HG03442 (cell line): ENCODE measurements at regions not wholly inside any gene's neighbourhood (a gene's known extent, or its start where the extent isn't known, plus 50 kb on each side); places are given as distances from the start of the nearest gene placed in this dataset.
"Not testable (repeated sequence)": the region's sequence is repeated elsewhere in the genome, so short reads cannot be mapped to it uniquely, and the experiment has no call there.

Source experiments
- ATAC-seq: cut with Tn5 transposase; IDR thresholded peaks from one replicate; pipeline ENCODE4 v1.9.1; 2021; ENCODE audit warnings: mild to moderate bottlenecking, moderate library complexity; ENCODE audit not compliant: unreplicated experiment

- ATAC-seq, result no peak
Observed at GRCh38 chr16:76800196-76800595, 390.8 kb upstream of the MON1B start.

DNA sequence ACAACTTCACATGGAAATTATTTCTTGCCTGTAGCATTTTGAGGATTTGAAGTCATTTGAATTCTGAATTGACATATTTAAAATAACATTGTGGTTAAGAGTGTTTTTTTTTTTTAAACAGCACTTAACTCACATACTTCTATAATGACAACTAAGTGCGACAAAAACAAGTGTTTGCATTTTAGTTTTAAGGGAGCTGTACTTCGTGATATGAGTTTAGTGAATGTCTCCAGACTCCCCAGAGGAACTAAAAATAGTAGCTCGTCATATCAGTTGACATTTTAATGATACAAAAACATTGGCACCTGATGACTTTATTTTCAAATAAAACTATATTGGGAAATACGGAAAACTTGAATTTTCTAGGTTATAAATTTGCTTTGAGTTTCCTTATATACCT is 389.6 kb upstream of the MON1B start:
- no peak for ATAC-seq

- ATAC-seq, result no peak
Observed at GRCh38 chr16:76816475-76816874, 374.5 kb upstream of the MON1B start.

DNA sequence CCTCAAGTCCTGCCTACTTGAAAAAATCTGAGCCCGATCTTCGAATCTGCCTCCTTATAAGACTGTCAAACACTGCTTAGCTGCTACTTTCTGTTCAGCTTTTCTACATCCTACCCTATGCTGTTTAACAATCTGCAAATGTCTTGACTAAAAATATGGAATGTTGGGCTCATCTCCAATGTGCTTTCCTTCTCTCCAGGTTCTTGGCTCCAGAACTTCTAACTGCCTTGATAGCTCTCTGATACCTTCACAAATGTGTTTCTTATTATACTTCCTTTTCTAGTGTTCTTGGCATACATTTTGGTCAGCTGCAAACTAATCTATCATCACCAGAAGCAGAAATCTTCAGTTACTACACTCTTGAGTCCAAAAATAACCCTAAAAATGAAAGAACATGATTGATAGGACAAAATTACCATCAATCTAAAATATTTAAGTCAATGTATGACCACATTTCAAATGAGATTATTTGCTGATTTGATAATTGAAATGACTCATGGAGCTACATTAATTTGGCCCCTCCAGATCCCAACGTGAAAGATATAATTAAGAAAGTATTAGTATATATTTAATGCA is 372.3 kb upstream of the MON1B start:
- ATAC-seq, result no peak

DNA sequence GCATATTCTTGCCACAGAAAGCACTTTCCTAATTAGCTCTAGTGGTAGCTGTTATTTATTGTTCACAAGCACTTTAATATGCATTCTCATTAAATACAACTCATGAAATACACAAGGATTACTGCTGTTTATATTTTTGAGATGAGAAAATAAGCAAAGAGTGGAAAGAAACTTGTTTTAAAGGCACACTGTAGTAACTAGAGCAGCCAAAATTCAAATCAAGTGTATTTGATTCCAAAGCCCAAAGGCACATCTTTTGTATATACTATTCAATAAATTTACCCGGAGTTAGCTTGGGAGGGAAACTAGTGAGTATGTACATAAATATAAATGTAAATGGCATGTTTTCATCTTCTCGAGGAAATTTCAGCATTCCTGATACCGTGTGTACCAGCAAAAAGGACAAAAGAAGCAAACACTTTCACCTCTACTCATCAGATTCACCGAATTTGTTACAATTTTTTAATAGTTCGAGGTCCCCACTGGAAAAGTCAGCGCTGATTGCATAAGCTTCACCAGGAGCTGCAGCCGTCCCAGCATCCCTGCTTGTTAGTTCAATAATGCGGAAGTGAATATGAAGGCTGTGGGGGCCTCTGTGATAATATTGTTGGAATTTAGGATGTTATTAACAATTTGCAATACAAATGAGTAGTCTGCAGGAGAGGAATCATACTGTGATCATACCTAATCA is 371.6 kb upstream of the MON1B start:
- ATAC-seq, result no peak

DNA sequence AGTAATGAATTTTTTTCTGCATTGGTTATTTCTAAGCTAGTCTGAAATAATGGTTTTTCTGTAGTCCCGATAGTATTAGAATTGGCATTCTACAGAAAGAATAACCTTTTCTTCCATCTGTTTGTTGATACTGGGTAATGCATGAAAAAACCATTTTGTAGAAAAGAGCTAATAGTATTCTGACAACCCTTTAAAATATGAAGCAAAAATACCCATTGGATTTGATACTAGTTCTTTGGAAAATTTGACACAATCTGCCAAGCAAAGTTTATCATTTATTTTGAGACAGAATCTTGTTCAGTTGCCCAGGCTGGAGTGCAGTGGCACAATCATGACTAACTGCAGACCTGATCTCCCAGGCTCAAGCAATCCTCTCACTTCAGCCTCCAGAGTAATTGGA is 366.8 kb upstream of the MON1B start:
- no peak for ATAC-seq

- ATAC-seq, result no peak
Observed at GRCh38 chr16:76824791-76825190, 366.2 kb upstream of the MON1B start.

- ATAC-seq, result no peak
Observed at GRCh38 chr16:76835339-76835738, 355.7 kb upstream of the MON1B start.

DNA sequence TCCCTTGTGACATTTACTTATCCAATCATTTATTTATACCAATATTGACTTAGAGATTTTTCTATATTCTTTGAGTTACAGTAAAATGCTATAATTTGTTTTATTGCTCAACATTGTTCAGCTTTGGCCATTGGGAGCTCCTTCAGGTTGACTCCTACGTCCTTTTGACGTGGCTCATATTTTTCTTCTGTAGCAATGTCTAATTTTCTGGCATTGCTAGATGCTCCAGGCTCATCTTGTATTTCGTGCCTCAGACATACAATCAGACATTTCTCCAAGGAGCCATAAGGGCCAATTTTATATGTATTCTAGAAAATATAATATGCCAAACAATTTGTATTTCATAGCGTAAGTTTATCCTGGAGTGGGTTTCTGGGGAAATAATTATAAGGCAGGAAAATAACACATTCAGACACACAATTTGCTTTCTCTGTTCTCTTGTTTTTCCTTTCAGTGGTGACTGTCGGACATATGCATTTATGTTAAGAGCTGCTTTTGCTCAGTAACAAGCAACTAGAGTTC is 355.1 kb upstream of the MON1B start:
- ATAC-seq, result no peak

- no peak for ATAC-seq
Observed at GRCh38 chr16:76837872-76838271, 353.1 kb upstream of the MON1B start.

GRCh38 chr16:76854234-76854633 is 336.8 kb upstream of the MON1B start:
- ATAC-seq, result no peak

DNA sequence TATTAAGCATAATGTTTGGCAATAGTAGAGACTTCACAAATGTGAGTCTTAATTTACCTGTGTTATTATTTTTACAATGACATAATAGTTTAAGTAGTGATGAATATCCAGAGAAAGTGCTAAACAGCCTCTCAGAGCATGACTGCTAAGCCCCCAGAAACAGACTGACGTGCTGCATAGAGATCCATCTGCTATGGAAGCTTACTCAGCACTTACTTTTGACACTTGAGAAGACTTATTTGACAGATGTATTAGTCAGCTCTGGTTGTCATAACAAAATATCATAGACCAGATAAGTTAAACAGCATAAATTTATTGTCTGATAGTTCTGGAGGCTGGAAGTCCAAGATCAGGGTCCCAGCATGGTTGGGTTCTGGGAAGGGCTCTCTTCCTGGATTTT is 334.9 kb upstream of the MON1B start:
- no peak for ATAC-seq

- ATAC-seq, result no peak
Observed at GRCh38 chr16:76857402-76857801, 333.6 kb upstream of the MON1B start.

- ATAC-seq, result no peak
Observed at GRCh38 chr16:76862901-76863300, 328.1 kb upstream of the MON1B start.

GRCh38 chr16:76866994-76867393 is 324.0 kb upstream of the MON1B start:
- ATAC-seq, result no peak

GRCh38 chr16:76875898-76876297 is 315.1 kb upstream of the MON1B start:
- no peak for ATAC-seq

- ATAC-seq, result no peak
Observed at GRCh38 chr16:76879420-76879819, 311.6 kb upstream of the MON1B start.

DNA sequence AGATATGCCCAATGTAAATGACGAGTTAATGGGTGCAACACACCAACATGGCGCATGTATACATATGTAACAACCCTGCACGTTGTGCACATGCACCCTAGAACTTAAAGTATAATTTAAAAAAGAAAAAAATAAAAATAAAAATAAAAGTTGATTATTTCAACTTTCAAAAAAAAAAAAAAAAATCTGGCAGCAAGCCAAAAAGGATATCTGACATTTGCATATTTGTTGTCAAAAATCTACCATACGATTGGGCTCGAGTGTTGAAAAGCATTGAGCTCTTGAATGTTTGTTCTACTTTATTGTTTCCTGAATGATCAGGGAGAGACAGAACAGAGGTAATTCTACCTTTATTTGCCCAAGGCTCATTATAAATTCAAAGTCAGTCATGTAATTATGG is 310.5 kb upstream of the MON1B start:
- not testable (repeated sequence) for ATAC-seq

DNA sequence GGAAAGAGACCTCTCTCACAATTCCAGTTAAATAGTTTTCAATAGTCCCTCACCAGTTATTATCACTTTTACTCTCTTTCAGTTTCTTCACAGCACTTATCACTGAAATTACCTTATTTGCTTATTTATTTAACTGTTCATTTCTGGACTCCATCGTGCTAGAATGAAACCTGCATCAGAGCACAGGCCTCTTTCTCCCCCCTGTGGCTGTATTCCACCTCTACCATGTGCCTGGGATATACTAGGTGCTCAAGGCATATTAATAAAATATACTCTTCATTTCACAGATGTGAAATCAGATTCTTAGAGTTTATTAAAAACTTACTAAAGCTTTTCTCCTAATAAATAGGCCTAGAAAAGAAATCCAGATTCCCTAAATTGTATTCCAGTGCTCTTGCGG is 308.9 kb upstream of the MON1B start:
- ATAC-seq, result no peak

GRCh38 chr16:76883076-76883475 is 307.9 kb upstream of the MON1B start:
- ATAC-seq, result no peak

DNA sequence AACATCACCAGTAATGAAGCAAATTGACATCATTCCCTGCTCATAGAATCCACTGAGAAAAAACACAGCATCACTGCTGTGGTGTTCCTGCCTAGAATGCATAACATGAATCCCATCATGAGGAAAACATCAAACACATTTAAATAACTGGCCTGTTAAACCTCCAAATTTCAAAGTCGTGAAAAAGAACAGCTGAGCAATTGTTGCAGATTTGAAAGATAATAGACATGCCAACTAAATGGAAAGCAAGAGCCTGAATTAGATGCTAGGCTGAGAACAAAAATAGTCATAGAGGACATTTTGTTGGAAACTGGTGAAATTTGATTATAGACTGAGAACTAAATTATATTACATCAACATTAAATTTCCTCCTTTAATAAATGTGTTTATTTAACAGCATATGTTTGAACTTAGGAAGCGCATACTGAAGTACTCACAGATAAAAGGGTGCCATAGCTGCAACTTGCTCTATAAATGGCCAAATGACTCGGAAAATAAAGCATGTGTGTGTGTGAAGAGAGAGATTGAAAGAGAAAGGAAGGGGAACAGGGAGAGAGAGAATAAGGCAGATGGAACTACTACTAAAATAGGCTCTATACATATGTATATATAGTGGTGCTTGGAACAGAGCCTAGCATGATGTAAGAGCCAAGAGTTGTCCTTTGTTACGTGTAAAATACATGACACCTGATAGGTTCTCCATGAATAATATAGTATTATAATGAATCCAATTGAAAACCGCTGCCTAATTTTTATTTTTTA is 305.0 kb upstream of the MON1B start:
- ATAC-seq, result no peak

DNA sequence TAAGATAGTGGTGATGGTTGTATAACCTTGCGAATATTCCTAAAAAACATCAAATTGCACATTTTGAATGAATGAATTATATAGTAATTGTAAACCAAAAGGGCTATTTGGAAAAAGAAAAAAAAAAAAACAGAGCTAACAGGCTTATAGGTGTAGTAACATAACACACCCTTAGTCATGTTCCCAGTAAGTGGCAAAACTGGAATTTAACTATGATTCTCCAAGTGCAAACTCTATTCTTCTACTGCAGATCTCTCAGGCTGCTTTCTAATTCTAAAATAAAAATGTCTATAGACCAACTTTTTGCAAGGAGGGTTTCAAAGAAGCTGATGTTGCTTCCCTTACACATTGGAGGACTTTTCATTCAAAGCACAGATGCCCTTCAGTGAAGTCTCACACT is 293.2 kb upstream of the MON1B start:
- no peak for ATAC-seq
